Fibroblast of pulmonary artery (primary cell): ENCODE measurements at regions not wholly inside any gene's neighbourhood (a gene's known extent, or its start where the extent isn't known, plus 50 kb on each side); places are given as distances from the start of the nearest gene placed in this dataset.

Source experiments
- DNase-seq: peaks from one replicate; pipeline ENCODE4 v3.0.0-alpha.2; 2010; ENCODE audit warnings: low read depth
- H3K4me3 ChIP-seq: replicated peaks from 2 replicates; pipeline ENCODE4 v1.5.1; 2011; ENCODE audit warnings: low read depth, mild to moderate bottlenecking, control low read depth, low read length, moderate library complexity
- TF ChIP-seq, protein P1 (sequence below): IDR thresholded peaks from 2 replicates; pipeline ENCODE4 v1.5.1; 2011; ENCODE audit warnings: mild to moderate bottlenecking, control low read depth, low read length, inconsistent platforms; ENCODE audit errors: missing control alignments

GRCh38 chr3:103082501-103082900, 647.7 kb downstream of the ZPLD1 start:
- TF ChIP-seq, protein P1, sequence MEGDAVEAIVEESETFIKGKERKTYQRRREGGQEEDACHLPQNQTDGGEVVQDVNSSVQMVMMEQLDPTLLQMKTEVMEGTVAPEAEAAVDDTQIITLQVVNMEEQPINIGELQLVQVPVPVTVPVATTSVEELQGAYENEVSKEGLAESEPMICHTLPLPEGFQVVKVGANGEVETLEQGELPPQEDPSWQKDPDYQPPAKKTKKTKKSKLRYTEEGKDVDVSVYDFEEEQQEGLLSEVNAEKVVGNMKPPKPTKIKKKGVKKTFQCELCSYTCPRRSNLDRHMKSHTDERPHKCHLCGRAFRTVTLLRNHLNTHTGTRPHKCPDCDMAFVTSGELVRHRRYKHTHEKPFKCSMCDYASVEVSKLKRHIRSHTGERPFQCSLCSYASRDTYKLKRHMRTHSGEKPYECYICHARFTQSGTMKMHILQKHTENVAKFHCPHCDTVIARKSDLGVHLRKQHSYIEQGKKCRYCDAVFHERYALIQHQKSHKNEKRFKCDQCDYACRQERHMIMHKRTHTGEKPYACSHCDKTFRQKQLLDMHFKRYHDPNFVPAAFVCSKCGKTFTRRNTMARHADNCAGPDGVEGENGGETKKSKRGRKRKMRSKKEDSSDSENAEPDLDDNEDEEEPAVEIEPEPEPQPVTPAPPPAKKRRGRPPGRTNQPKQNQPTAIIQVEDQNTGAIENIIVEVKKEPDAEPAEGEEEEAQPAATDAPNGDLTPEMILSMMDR, result no peak
- no peak for DNase-seq
- no peak overlapping the region for H3K4me3 ChIP-seq

DNA sequence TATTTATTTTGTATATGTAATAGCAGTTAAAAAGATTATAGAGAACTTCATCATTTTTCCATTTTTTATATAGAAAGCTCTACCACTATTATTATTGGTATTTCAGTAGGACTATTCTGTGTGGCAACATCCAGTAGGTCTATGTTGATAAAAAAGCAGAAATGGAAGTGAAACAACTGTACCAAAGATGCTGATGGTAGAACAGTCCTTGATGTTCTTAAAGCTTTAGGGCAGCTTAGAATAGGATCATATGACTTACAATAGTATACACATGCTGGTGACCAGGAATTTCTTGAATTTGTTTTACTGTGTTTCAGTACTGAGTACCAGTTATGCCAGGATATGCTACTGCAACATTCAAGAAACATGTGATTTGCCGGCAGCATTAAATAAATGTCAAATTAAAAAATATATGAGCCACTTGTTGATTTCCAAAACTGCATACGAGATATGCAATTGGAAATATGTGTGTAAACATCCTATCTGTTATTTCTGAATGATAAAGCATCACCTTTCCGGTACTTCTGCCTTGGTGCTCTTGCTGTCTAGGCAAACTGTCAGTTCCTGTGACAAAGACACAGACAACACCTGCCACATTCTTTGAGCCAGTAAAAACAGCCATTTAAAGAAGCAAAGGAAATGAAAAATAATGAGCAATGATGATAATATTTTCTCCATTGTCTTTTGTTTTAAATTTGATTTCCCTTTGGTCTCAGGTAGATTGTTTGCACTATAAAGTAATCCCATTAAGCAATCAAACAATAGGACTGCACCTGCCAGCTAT, 649.2 kb downstream of the ZPLD1 start:
- no peak for DNase-seq
- TF ChIP-seq, protein P1, result no peak
- H3K4me3 ChIP-seq, result no peak overlapping the region

DNA sequence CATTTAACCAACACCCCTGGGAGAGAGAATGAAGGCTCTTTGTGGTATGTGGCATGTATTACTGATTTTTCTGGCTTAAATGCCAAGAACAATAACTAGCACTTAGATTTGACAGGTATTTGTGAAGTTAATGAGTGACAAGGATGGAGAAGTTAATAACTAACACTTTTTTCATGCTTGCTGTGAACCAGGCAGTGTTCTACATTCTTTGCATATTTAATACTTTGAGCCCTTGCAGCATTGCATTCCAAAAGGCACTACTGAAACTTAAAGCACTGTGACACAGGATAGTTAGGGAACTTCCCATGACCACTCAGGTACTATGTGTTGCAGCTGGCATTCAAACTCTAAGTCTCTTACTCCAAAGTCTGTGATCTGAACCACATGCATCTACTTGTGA, 650.6 kb downstream of the ZPLD1 start:
- TF ChIP-seq, protein P1, result no peak
- no peak overlapping the region for H3K4me3 ChIP-seq
- DNase-seq, result no peak

DNA sequence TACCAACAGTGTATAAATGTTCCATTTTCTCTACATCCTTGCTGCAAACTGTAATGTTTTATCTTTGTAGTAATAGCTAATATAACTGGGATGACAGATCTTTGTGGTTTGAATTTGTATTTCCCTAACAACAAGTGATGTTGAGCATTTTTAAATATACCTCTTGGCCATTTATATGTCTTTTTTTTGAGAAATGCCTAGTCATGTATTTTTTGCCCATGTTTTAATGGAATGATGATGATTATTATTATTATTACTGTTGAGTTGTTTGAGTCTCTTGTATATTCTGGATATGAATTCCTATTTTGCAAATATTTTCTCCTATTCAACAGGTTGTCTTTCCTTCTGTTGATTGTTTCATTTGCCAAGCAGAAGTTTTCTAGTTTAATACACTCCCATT, 654.9 kb downstream of the ZPLD1 start:
- no peak overlapping the region for H3K4me3 ChIP-seq
- DNase-seq, result no peak
- TF ChIP-seq, protein P1, result no peak

DNA sequence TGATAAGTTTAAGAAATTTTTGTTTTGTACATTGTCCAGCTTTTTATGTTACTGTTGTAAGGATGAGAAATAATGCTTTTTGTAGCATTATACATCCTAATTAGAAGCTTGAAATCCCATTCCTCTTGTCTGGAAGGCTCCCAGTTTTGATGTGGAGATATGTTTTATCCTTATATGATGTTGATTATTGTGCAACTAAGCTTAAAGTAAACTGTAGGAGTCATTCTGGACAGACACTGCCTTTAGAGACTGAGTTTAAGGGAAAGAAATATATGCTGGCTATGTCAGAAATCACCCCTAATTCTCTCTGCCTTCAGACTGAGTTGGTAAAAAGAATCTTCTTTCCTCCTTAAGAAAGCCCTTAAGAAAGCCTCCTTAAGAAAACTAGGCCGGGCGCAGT, 670.4 kb downstream of the ZPLD1 start:
- TF ChIP-seq, protein P1, result no peak
- no peak for DNase-seq
- H3K4me3 ChIP-seq, result no peak overlapping the region

- no peak overlapping the region for H3K4me3 ChIP-seq
- DNase-seq, result no peak
- TF ChIP-seq, protein P1, result no peak
These were observed 677.5 kb downstream of the ZPLD1 start for GRCh38 chr3:103112273-103112672.

GRCh38 chr3:103126115-103126514, 691.3 kb downstream of the ZPLD1 start:
- DNase-seq, result no peak
- H3K4me3 ChIP-seq, result no peak overlapping the region
- TF ChIP-seq, protein P1, result no peak
